ENCODE measurements at regions not wholly inside any gene's neighbourhood (a gene's known extent, or its start where the extent isn't known, plus 50 kb on each side); places are given as distances from the start of the nearest gene placed in this dataset.

DNA sequence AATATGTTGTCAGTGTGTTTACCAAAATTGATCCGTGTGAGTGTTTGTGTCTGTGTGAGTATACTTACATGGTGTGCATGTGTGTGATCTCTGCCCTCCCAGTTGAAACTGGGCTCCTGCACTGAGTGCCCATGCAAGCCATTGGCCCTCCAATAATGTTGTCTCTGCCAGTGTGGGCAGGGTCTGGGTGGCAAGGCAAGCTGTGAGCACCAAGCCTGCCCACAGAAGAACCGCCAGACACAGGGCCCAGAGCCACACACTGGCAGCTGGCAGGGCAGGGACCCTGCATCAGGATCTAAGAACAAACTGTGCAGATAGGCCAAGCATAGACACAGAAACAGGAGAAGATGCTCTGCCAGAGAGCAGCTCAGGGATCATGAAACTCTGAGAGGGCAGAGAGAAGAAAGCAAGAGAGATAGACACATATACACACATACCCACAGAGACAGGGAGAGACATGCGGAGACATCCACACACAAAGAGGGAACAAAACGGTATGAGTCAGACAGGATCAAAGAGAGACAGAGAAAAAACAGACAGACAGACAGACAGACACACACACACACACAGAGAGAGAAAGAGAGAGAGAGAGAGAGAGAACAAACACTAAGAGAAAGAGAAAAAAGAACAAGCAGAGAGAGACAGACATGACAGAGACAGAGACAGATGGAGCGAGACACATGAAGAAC, 555.0 kb downstream of the MID1IP1 start:
- no peak for DNase-seq

DNA sequence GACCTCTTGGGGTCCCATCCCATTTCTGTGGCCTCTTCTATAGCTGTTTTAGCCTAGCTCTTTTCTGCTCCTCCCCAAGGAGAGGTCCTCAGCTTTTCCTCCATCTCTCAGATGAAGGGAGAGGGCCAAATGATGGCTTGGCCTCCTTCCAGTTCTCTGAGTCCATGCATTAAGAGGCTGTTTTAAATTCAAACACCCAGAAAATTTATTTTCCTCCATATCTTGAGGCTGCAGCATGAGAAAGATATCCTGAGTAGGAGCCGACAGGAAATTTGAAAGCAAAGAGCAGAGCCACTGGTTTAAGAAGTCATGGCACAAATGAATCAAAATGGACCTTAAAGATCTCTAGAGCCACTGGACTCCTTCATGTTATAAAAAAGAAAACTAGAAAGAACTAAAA, 558.8 kb downstream of the MID1IP1 start:
- DNase-seq = no peak

DNA sequence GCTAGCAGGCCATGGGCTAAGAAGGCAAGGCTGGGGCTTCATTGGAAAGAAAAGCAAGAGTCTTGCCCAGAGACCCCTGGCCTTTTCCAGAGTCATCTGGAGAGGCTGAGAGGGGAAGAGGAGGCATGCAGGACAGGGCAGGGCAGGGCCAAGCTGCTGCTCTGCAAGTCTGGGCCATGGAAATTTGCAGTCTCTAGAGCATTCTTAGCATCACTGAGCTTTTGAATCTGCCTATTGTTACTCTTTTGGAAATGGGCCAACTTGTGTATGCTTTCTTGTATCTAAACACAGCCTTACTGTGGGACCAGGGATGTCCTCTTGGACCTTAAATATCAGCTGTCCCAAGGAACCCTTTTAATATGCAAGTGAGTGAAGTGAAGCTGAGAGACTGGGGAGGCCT, 560.5 kb downstream of the MID1IP1 start:
- DNase-seq = no peak

DNA sequence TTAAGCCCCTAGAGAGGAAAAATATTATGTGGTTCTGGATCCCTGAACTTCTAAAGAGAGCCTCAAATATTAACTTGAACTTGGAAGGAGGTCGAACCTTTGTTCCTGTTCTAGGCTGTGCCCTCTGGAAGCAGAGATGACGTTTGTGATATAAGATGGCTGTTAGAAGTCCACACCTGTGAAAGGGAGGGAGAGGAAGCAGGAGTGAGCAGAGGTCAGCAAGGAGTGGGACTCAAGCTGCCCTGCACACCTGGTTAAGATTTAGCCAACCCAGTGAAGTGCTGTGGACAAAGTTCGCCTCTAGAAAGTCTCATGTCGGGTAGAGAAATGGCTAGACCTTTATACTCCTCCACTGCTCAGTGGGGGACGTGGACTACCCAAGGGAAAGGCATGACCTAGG, 566.2 kb downstream of the MID1IP1 start:
- DNase-seq = no peak

DNA sequence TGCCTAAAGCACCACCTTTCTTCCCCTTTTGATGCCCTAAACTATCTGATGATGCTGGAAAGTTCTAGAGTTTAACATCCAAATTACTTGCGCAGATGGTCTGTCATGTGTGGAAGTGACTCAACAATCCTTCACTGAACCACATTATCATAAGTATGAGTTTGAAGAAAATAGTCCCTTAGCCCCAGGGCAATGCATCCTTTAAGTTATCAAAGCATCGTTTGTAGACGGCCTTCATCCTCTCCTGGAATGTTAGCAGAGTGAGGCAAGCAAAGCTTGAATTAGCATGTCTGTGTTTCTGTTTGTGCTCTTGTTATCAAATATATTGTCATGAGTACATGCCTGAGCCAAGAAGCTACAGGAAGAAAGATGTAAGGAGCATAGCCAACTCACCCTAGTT, 570.9 kb downstream of the MID1IP1 start:
- no peak for DNase-seq

- no peak for DNase-seq
Measured at GRCh38 chrX:39377157-39377556, 575.9 kb downstream of the MID1IP1 start.

DNA sequence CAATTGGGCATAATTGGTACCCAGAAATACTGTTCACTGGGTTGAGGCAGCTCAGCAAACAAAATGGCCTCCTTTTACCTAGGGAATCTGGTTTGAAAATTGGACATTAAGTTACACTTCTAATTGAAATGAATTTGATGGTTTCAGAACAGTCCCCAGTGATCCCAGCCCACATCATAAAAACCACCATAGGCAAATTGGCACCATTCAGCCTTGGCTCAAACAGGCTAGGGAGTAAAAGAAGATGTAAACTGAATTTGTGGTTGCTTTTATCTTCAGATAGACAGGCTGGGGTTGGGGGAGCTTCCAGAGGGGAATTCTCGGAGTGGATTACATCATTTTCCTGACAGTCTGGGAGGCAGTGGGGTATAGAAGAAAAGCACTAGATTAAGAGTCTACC, 576.5 kb downstream of the MID1IP1 start:
- no peak for DNase-seq

DNA sequence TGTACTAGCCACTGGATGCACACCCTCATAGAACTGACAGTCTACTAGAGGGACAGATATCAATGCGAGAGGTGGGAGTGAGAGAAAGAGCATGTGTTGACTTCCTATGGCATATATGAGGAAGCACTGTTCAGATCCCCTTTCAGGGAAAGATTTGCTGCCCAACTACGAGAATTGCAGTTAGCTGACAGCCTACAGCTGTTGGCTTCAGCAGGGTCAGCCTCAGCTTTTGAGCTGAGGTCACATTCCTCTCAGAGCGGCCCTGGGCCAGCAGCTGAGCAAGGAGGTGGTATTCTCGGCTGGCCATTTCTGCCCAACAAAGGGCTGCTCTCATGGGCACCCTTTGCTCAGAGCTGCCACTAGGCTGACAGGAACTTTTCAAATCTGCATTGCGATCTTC, 580.2 kb downstream of the MID1IP1 start:
- no peak for DNase-seq

GRCh38 chrX:39384996-39385395, 583.7 kb downstream of the MID1IP1 start:
- no peak for DNase-seq

GRCh38 chrX:39388730-39389129, 587.5 kb downstream of the MID1IP1 start:
- DNase-seq = no peak

DNA sequence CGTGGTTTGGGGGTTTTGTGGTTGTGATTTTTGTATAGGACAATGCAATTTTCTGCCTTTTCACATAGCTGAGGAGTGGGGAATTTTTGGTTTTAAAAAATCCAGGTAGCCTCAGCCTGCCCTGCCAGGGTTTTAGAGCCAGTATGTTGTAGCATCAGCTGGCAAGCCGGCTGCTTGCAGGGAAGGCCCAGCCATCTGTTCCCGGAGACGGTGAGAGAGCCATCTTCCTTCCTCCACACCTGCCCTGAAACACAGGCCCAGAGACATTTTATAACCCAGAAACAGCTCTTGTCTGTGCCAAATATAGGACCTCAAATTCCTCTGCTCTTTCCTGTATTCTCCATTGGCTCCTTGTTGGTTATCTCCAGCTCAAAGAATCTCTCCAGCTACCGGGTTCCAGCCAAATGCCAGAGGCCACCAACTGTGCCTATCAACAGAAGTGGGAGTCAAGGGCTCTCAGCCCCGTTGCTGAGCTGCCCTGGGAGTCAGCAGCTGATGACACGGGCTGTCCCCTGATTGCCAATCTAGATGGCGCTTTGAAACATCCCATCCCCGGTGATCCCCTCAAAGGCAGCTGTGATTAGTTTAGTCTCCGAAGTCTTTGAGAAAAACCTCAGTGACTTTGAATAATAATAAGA, 595.2 kb downstream of the MID1IP1 start:
- no peak for DNase-seq

DNA sequence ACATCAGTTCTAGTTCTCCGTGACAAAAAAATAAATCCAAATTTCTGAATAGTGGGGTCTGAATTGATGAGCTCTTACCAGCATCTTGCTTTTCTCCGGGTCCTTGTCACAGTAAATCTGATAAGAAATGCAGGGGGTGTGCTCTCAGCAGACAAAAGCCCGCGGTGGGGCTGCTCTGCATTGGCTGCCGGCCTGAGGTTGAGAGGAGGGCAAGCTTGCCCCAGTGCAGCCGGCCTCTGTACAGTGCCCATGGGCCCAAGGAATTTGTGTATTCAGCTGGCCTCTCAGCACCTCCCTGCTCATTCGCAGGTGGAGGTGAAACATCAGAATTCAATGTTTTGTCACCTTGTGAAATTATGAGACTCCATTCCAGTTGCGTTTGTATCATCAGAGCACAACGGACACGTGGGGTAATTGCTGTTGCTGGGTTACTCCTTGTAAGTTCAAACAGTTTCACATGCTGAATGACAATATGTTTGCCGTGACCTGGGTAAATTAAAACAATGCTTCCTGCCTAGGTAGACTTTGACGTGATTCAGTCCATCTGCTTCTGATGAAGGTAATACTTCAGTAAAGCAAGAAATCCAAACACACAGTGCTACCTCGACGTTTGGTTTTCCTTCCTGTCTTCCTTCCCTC, 596.4 kb downstream of the MID1IP1 start:
- no peak for DNase-seq

GRCh38 chrX:39398215-39398962, 597.1 kb downstream of the MID1IP1 start:
- no peak for DNase-seq

GRCh38 chrX:39398963-39399261, 597.7 kb downstream of the MID1IP1 start:
- no peak for DNase-seq

DNA sequence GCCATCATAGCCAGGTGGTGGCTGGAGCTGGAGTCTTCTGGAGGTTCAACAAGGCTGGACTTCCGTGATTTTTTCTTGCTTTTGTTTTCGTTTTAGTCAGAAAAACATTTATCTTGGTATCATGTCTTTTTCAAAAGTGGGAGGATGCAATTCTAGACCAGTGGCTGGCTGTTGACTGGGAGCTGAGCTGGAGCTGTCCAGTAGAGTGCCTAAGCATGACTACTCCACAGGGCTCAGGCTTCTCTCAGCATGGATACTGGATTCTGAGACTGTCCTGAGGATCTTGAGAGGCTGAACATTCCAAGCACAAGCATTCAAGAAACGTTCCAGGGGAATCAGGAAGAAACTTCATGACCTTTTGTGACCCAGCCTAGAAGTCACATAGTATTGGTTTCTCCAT, 598.1 kb downstream of the MID1IP1 start:
- DNase-seq = no peak

- no peak for DNase-seq
Measured at GRCh38 chrX:39401483-39402110, 600.3 kb downstream of the MID1IP1 start.

GRCh38 chrX:39402158-39402557, 600.9 kb downstream of the MID1IP1 start:
- DNase-seq = no peak

DNA sequence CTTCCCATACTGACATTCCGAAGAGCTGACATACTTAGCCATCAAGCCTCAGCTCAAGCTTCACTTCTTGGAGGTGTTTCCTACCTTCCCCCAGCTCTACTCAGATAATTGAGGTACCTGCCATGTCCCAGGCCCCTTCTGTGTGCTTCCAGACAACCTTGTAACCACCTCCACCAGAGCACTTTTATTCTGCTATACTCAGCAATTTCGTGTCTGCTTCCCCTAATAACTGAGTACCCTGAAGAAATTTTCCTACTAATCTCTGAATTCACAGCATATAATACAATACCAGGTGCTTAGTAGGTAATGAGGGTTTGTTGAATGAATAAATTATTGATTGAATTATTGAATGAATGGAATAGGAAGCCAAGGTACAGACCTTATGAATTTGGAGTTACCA, 605.5 kb downstream of the MID1IP1 start:
- no peak for DNase-seq

GRCh38 chrX:39409246-39409917, 608.1 kb downstream of the MID1IP1 start:
- DNase-seq = no peak

DNA sequence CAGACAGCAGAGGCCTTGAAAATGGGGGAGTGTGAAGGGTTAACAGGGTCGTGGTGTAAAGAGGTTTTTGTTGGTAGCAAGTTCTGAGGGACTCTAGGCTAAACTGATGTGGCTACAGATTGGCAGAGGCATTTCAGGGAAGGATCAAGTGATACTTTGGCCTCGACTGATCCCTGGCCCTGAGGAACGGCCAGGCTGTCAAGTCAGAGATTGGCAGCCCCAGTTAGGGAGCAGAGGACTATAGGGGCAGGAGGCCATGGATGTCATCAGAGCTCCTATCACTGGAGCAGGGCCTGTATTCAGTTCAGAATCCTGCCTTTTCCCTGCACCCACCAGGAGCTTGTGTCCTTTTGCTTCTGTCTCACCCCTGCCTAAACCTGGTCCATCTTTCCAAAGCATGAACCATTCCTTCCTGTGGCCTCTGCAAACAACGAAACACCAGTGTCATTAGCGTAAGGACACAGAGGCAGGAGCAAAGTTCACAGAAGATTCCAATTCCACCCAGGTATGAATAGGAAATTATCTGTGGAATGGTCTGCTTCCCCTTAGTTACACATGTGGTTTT, 613.1 kb downstream of the MID1IP1 start:
- DNase-seq = no peak

DNA sequence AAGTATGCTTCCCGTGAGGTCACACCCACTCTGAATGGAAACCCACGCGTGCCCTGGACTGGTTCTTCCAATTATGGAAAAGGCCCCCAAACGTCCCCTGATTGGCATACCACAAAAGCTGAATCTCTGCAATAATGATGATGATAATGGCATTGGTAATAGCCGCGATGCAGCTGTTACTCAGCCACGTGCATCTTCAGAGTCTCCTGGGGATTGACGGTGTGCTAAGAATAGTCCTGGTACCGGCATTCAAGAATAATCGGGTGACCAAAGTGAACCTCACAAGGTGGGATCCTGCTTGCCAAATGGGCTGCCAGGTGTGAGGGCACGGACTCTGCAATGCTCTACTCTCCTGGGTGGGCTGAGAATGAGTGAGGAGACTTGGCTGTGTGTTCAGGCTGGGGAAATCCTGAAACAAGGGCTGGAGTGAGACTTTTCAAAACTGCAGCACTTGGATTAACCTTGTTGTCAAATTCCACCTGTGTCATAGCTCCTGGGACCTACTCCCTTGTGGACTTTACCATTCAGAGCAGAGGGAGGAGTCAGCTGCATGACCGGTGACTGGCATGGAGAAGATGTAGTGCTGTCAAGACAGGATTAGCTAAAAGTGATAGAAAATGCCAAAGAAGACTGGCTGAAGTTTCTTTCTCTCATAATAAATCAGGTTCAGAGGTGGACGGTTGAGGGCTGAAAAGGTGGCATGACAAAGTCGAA, 615.4 kb downstream of the MID1IP1 start:
- no peak for DNase-seq

GRCh38 chrX:39418254-39418704, 617.0 kb downstream of the MID1IP1 start:
- no peak for DNase-seq
